GM19438 (cell line): ENCODE measurements at regions not wholly inside any gene's neighbourhood (a gene's known extent, or its start where the extent isn't known, plus 50 kb on each side); places are given as distances from the start of the nearest gene placed in this dataset.

Experiments
- ATAC-seq: cut with Tn5 transposase; IDR thresholded peaks from one replicate; pipeline ENCODE4 v1.9.1; 2021; ENCODE audit warnings: low read depth; ENCODE audit not compliant: unreplicated experiment

- no peak for ATAC-seq
Observed at GRCh38 chr1:10848109-10848684, 51.8 kb upstream of the CASZ1 start.

- no peak for ATAC-seq
Observed at GRCh38 chr1:10850026-10850425, 53.6 kb upstream of the CASZ1 start.

GRCh38 chr1:10851024-10852013 lies 54.9 kb upstream of the CASZ1 start:
- no peak for ATAC-seq

DNA sequence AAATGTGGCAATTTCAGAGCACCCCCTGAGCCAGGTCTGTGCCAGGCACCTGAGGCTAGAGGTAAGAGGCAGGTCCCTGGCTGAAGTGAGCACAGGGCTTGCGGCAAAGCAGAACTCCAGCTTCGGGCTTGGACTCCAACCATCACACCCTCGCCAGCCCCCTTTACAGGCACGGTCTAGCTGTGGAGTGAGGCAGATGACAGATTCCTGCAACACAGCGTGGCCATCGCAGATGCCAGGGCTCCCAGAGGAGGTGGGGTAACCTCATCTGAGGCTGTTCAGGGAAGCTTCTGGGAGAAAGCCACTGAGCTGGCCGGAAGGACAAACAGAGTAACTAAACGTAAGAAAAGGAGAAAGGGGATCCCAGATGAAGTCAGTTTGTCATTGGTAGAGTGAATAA lies 55.6 kb upstream of the CASZ1 start:
- ATAC-seq = no peak

GRCh38 chr1:10852486-10852885 lies 56.0 kb upstream of the CASZ1 start:
- ATAC-seq = no peak

DNA sequence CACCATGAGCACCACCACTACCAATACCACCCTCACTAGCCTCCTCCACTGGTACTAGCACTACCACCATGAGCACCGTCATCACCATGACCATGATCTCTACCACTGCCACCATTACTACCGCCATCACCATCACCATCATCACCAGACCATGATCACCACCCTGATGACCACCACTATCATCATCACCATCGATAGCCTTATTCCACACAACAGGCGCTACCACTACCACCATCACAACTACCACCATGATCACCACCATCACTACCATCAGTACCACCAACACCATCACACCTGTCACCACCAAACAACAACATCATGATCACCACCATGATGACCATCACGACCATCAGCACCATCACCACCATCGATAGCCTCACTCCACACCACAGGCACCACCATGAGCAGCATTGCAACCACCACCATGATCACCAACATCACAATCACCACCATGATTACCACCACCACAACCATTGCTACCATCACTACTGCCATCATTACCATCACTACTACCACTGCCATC lies 56.6 kb upstream of the CASZ1 start:
- no peak for ATAC-seq

- ATAC-seq = no peak
Observed at GRCh38 chr1:10853701-10854100, 57.3 kb upstream of the CASZ1 start.

- ATAC-seq = no peak
Observed at GRCh38 chr1:10854856-10855459, 58.5 kb upstream of the CASZ1 start.

DNA sequence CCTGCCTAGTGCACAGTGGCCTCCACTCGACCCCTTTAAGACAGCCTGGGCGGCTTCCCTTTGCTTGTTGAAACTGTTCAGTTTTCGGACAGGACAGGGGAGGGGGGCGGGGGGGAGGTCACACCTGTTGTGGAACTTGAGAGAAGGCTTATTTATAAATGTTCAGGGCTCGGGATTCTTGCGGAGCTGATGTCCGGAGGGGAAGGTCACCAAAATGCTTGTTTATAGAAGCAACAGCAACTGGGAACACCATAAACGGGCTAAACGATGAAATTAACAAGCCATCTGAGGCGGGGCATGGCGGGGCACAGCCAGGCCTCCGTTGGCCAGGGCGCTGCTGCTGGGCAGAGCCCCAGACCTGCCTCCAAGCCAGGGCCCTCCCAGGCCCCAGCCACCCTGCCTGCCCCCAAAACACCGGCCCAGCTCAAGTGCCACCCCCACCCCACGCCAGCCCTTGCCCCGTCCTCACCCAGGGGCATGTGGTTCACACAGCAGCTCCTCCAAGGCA lies 59.8 kb upstream of the CASZ1 start:
- ATAC-seq = no peak

GRCh38 chr1:10856863-10857598 lies 60.6 kb upstream of the CASZ1 start:
- ATAC-seq = no peak

DNA sequence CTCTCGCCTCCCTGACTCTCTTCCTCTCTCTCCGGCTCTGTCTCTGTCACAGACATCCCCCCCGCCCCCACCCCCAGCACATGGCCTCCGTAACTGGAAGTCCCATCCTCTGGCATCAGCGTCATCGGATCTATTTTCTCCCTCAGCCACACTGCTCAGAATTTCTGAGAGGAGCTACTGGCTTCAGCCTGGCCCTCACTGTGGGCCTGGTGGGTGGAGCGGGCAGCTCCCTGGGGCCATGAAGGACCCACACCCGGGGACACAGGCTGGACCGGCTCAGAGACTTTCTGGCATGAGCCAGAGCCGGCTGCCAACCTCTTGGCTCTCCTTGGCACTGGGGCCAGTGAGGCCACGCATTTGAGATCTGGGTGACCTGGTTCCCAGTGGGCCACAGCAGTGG lies 61.2 kb upstream of the CASZ1 start:
- no peak for ATAC-seq

DNA sequence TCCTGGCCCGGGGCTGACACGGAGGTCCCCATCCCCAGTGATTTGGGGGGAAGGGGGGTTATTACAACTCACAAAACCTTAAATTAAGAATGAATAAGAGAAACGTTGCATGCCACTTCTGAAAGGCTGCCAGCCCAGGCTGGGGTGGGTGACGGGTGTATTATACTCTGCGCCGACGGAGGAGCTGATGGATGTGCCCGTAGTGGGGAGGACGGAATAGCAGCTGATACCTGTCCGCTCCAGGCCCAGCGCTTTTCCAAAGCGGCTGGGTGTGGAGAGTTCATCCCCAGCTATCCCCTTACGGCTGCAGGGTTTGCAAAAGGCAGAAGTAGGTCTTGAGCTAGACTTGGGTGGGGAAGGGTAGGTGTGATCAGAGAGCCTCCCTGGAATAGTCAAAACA lies 63.8 kb upstream of the CASZ1 start:
- ATAC-seq = no peak

DNA sequence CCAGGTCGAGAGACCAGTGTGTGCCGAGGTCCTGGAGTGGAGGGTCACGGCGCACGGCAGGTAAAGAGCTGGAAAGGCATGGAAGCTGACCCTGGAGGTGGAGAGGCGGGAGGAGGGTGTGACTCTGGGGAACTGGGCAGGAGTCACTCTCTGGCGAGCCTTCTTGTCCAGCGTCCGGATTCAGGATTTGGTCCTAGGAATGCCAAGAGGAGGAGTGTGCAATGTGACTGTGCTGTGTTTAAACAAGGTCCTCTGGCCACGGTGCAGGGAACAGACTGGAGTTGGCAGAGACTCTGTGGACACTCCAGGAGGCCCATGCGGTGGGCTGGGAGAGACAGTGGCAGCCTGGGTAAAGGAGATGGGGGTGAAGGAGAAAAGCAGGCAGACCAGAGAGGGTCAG lies 64.2 kb upstream of the CASZ1 start:
- no peak for ATAC-seq

DNA sequence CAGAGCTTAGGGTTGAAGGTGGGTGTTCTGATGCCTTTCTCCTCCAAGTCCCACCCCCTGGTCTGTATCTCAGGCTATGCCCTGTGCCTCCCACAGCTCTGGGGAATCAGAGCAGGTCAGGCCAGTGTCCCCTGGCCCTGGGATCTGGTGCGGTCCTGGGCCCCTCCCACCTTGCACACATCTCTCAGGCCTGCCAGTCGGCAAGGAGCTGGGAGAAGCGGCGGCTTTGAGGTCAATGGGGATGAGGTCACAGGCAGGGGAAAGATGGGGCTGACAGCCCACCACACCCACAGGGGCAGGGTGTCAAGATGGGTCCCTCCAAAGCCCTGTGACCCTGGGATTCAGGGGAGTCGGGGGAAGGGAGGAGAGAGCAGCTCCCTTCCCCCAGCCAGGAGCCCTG lies 65.4 kb upstream of the CASZ1 start:
- no peak for ATAC-seq

GRCh38 chr1:10862743-10863335 lies 66.4 kb upstream of the CASZ1 start:
- no peak for ATAC-seq

DNA sequence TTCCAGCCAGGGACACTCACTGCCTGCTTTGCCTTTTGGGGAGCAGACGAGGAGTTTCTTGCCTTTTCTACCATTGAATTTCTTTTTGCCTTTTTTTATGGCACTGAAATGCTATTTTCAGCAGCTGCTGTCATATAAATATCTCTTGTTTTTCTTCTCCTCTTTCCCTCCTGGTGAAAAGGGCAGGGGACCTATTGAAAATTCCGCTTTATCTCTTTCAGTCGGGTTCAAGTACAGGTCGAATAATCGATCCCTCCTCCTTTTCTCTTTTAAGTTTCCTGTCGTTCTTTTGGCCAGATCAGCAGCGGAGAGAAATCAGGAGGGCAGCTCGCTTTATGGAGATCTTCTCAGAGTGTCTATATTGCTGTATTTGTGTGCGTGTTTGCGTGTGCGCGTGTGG lies 67.4 kb upstream of the CASZ1 start:
- ATAC-seq = no peak

- ATAC-seq = no peak
Observed at GRCh38 chr1:10864776-10865175, 68.3 kb upstream of the CASZ1 start.

- no peak for ATAC-seq
Observed at GRCh38 chr1:10865518-10866320, 69.3 kb upstream of the CASZ1 start.

GRCh38 chr1:10866321-10867093 lies 70.1 kb upstream of the CASZ1 start:
- ATAC-seq = no peak
